Cardiac fibroblast (primary cell): ENCODE measurements at regions not wholly inside any gene's neighbourhood (a gene's known extent, or its start where the extent isn't known, plus 50 kb on each side); places are given as distances from the start of the nearest gene placed in this dataset.
"Not testable (repeated sequence)": the region's sequence is repeated elsewhere in the genome, so short reads cannot be mapped to it uniquely, and the experiment has no call there.

Source experiments
- DNase-seq, 2 donors: peaks; one replicate each; pipeline versions ENCODE4 v3.0.0 to v3.0.0-alpha.2; 2010; ENCODE audit warnings: low read depth in 2 of 2
- H3K4me3 ChIP-seq, 2 donors: replicated peaks in 1 of 2; 1 replicate in 1 of 2; 2 replicates in 1 of 2; pipeline ENCODE4 v1.5.1; 2011; ENCODE audit warnings: low read depth in 2 of 2, low read length in 2 of 2, mild to moderate bottlenecking in 2 of 2, moderate library complexity in 1 of 2
- TF ChIP-seq, protein P1 (sequence below): IDR thresholded peaks from one replicate; pipeline ENCODE4 v1.5.1; 2011; ENCODE audit warnings: low read depth, mild to moderate bottlenecking, low read length, inconsistent platforms

DNA sequence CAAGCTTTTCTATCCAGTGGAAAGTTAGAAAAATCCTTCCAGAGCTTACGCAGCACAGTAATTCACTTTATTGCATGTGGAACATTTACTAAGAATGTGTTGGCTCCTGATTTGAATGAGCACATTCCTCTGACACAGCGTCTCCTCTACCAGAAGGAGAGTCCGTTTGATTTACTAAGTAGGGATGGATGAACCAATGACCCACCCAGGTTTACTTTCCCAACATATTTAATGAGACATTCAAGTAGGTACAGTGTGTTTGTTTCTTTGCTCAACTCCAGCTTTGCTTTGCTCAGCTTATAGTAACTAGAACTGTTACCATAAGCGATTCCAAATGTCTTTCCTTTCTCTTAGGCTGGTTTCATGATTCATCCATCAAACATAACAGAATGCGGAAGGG lies 161.7 kb downstream of the SMARCA1 start:
- DNase-seq = no peak
- TF ChIP-seq, protein P1, sequence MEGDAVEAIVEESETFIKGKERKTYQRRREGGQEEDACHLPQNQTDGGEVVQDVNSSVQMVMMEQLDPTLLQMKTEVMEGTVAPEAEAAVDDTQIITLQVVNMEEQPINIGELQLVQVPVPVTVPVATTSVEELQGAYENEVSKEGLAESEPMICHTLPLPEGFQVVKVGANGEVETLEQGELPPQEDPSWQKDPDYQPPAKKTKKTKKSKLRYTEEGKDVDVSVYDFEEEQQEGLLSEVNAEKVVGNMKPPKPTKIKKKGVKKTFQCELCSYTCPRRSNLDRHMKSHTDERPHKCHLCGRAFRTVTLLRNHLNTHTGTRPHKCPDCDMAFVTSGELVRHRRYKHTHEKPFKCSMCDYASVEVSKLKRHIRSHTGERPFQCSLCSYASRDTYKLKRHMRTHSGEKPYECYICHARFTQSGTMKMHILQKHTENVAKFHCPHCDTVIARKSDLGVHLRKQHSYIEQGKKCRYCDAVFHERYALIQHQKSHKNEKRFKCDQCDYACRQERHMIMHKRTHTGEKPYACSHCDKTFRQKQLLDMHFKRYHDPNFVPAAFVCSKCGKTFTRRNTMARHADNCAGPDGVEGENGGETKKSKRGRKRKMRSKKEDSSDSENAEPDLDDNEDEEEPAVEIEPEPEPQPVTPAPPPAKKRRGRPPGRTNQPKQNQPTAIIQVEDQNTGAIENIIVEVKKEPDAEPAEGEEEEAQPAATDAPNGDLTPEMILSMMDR = no peak
- H3K4me3 ChIP-seq = no peak overlapping the region

DNA sequence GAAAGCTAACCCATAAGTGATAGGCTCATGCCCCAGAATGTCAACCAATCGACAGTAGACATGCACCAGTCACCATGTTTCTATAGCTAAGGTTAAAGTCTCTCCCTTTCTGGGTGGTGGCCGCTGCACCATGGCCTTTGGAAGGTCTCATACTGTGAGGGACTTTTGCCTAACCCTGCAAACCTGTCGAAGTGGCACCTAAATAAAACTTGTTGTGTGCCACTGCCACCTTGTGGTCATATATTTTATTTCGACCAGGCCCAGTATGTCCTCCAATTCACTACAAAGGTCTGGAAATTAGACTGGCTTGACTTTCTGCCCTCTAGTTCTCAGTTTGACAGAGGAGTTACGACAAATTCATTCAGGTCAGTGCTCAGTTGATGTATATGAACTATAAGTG lies 163.1 kb downstream of the SMARCA1 start:
- no peak overlapping the region for H3K4me3 ChIP-seq
- DNase-seq = peak; percentile 39 to 59
- TF ChIP-seq, protein P1 = peak; percentile 25

DNA sequence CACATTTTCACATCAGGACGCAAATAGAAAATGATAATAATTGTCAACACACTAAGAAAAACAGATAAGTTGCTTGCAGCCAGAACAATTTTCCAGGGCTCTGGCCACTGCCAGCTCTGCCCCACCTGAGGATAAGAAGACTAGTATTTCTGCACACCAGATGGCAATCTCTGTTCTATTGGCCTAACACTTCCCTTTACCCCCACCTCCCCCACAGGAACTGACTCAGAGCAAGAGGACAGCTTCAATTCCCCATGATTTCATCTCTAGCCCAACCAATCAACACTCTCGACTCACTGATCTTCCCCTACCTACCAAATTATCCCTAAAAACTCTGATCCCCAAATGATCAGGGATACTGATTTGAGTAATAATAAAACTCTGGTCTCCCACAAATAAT lies 164.0 kb downstream of the SMARCA1 start:
- no peak overlapping the region for H3K4me3 ChIP-seq
- TF ChIP-seq, protein P1 = no peak
- DNase-seq = peak in 1 of 2 donors; percentile 35

DNA sequence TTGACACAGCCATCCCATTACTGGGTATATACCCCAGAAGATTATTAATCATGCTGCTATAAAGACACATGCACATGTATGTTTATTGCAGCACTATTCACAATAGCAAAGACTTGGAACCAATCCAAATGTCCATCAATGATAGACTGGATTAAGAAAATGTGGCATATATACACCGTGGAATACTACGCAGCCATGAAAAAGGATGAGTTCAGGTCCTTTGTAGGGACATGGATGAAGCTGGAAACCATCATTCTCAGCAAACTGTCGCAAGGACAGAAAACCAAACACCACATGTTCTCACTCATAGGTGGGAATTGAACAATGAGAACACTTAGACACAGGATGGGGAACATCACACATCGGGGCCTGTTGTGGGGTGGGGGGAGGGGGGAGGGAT lies 165.9 kb downstream of the SMARCA1 start:
- not testable (repeated sequence) for H3K4me3 ChIP-seq, DNase-seq

DNA sequence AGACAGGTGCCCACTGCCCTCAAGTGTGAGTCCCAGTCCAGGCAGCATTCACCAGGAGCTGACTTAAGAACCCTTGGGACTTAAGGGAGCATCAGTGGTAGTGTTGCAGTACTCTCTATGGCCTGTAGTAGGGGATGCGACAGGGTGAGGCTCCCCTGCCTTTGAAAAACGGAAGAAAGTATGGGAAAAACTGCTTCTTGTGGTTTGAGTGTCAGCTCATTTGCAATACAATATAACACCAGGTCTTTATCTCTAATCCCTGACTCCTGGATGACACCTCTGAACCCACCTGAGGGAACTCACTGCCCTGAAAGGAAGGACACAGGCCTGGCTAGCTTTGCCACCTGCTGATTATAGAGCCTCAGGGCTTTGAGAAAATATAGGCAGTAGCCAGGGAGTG lies 176.0 kb downstream of the SMARCA1 start:
- DNase-seq = no peak
- TF ChIP-seq, protein P1 = no peak
- no peak overlapping the region for H3K4me3 ChIP-seq

DNA sequence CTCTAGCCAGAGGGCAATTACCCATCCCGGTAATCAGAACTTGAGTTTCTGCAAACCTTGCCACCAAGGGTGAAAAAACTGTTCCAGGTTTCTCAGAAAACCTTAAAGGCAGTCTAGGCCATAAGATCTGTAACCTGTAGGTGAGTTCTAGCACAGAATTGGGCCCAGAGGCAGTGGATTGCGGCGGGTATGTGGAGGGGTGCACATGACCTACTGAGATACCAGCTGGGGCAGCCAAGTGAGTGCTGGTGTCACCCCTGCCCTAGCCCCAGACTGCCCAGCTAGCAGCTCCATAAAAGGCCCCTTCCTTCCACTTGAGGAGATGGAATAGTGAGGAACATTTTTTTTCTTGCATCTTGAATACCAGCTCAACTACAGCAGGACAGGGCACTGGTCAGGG lies 176.7 kb downstream of the SMARCA1 start:
- no peak overlapping the region for H3K4me3 ChIP-seq
- TF ChIP-seq, protein P1 = no peak
- DNase-seq = no peak

DNA sequence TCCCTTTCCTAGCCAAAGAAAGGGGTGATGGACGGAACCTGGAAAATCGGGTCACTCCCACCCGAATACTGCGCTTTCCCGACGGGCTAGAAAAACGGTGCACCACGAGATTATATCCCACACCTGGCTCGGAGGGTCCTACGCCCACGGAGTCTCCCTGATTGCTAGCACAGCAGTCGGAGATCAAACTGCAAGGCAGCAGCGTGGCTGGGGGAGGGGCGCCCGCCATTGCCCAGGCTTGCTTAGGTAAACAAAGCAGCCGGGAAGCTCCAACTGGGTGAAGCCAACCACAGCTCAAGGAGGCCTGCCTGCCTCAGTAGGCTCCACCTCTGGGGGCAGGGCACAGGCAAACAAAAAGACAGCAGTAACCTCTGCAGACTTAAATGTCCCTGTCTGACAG lies 186.0 kb downstream of the SMARCA1 start:
- not testable (repeated sequence) for DNase-seq, H3K4me3 ChIP-seq

DNA sequence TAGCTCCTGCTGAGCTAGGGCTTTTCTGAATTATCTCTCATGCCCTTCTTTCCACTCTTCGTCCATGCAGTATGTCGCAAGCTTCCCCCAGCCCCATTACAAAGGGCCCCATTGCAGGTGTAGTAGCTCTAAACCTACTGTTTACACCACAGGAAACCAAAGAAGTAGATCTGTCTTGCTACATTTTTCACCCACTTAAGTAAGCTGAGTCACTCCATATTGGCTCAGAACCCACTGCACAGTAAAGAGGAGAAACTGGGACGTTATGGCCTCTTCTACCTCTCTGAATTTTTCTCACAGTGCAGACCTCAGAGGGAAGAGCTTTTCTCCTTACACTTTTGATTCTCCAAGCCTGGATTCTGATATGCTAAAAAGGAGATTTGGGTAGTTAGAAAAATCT lies 200.2 kb downstream of the SMARCA1 start:
- peak in 1 of 2 donors; percentile 0 for DNase-seq
- TF ChIP-seq, protein P1 = no peak
- H3K4me3 ChIP-seq = no peak overlapping the region
